Nephron (organoid): ENCODE measurements at regions not wholly inside any gene's neighbourhood (a gene's known extent, or its start where the extent isn't known, plus 50 kb on each side); places are given as distances from the start of the nearest gene placed in this dataset.

ENCODE experiments used
- H3K27ac Mint-ChIP-seq, 3 experiments: 2 replicates each; pipeline ENCODE4 v1.8.0; 2020; ENCODE audit warnings: mixed read lengths in 3 of 3, mild to moderate bottlenecking in 2 of 3, moderate library complexity in 1 of 3
- H3K27me3 Mint-ChIP-seq: 2 replicates; pipeline ENCODE4 v1.8.0; 2021; ENCODE audit warnings: low read depth, mild to moderate bottlenecking, moderate library complexity, mixed read lengths
- H3K36me3 Mint-ChIP-seq: 2 replicates; pipeline ENCODE4 v1.8.0; 2020; ENCODE audit warnings: low read depth, mixed read lengths
- H3K4me1 Mint-ChIP-seq: 2 replicates; pipeline ENCODE4 v1.8.0; 2020; ENCODE audit warnings: mixed read lengths
- H3K4me3 Mint-ChIP-seq, 3 experiments: 2 replicates each; pipeline ENCODE4 v1.8.0; 2020; ENCODE audit warnings: mild to moderate bottlenecking in 3 of 3, mixed read lengths in 3 of 3, moderate library complexity in 2 of 3
- H3K9me3 Mint-ChIP-seq: 2 replicates; pipeline ENCODE4 v1.8.0; 2020; ENCODE audit warnings: mixed read lengths
- CTCF ChIP-seq, 3 experiments: fragments of 200-600 bp; sonication (generic); IDR thresholded peaks; one replicate each; pipeline ENCODE4 v1.5.0; 2021; ENCODE audit warnings: antibody characterized with exemption in 3 of 3; ENCODE audit not compliant: unreplicated experiment in 3 of 3

GRCh38 chr17:77420095-77420803 is 279.5 kb downstream of the SEC14L1 start:
- no peaks in the 10 kb centered on the region for H3K9me3 Mint-ChIP-seq

GRCh38 chr17:77420804-77421629 is 280.2 kb downstream of the SEC14L1 start:
- peaks cover 3% of the 10 kb centered on the region for H3K36me3 Mint-ChIP-seq
- peaks cover 61% of the 10 kb centered on the region for H3K4me1 Mint-ChIP-seq
- no peak for TF ChIP-seq CTCF (IDR thresholded peaks at IDR 0.05; ENCODE audit: unreplicated experiment in 3 of 3)
- H3K4me3 Mint-ChIP-seq: peak overlapping the region; percentile 47 to 74 (median 69)
- H3K27ac Mint-ChIP-seq: peak overlapping the region; percentile 84 to 93 (median 86)
- H3K27me3 Mint-ChIP-seq: no peaks in the 10 kb centered on the region
- H3K9me3 Mint-ChIP-seq: no peaks in the 10 kb centered on the region

More at GRCh38 chr17:77420095-77420803, 279.5 kb downstream of the SEC14L1 start:
- H3K4me3 Mint-ChIP-seq: peak overlapping the region; percentile 9 to 74 (median 69)
- peaks cover 55% of the 10 kb centered on the region for H3K4me1 Mint-ChIP-seq
- peaks cover 3% of the 10 kb centered on the region for H3K36me3 Mint-ChIP-seq
- no peak for TF ChIP-seq CTCF (IDR thresholded peaks at IDR 0.05; ENCODE audit: unreplicated experiment in 3 of 3)
- no peaks in the 10 kb centered on the region for H3K27me3 Mint-ChIP-seq
- peak overlapping the region; percentile 84 to 93 (median 86) for H3K27ac Mint-ChIP-seq

- Mint-ChIP-seq H3K36me3 (peaks cover 3% of the 10 kb centered on the region), H3K27me3 (no peaks in the 10 kb centered on the region), H3K9me3 (no peaks in the 10 kb centered on the region), H3K27ac (peak overlapping the region; percentile 84 to 93 (median 86)), H3K4me1 (peaks cover 66% of the 10 kb centered on the region), H3K4me3 (peak overlapping the region in 2 of 3 experiments; percentile 47 to 74)
- TF ChIP-seq CTCF (IDR thresholded peaks at IDR 0.05; ENCODE audit: unreplicated experiment in 3 of 3): no peak
Observed at GRCh38 chr17:77421630-77421972, 280.8 kb downstream of the SEC14L1 start.

GRCh38 chr17:77422104-77422747 is 281.5 kb downstream of the SEC14L1 start:
- Mint-ChIP-seq H3K36me3 (peaks cover 1% of the 10 kb centered on the region), H3K4me1 (peaks cover 70% of the 10 kb centered on the region), H3K4me3 (peak overlapping the region in 1 of 3 experiments; percentile 62), H3K9me3 (no peaks in the 10 kb centered on the region), H3K27me3 (no peaks in the 10 kb centered on the region), H3K27ac (peak overlapping the region; percentile 90 to 98 (median 93))
- TF ChIP-seq CTCF (IDR thresholded peaks at IDR 0.05; ENCODE audit: unreplicated experiment in 3 of 3): no peak

GRCh38 chr17:77422748-77423113 is 282.0 kb downstream of the SEC14L1 start:
- peaks cover 72% of the 10 kb centered on the region for H3K4me1 Mint-ChIP-seq
- H3K27me3 Mint-ChIP-seq: no peaks in the 10 kb centered on the region
- no peaks in the 10 kb centered on the region for H3K9me3 Mint-ChIP-seq
- no peak for TF ChIP-seq CTCF (IDR thresholded peaks at IDR 0.05; ENCODE audit: unreplicated experiment in 3 of 3)
- H3K36me3 Mint-ChIP-seq: no peaks in the 10 kb centered on the region
- H3K4me3 Mint-ChIP-seq: peak overlapping the region; percentile 11 to 62 (median 23)
- peak overlapping the region; percentile 90 to 98 (median 94) for H3K27ac Mint-ChIP-seq
